ENCODE measurements at regions not wholly inside any gene's neighbourhood (a gene's known extent, or its start where the extent isn't known, plus 50 kb on each side); places are given as distances from the start of the nearest gene placed in this dataset.

DNA sequence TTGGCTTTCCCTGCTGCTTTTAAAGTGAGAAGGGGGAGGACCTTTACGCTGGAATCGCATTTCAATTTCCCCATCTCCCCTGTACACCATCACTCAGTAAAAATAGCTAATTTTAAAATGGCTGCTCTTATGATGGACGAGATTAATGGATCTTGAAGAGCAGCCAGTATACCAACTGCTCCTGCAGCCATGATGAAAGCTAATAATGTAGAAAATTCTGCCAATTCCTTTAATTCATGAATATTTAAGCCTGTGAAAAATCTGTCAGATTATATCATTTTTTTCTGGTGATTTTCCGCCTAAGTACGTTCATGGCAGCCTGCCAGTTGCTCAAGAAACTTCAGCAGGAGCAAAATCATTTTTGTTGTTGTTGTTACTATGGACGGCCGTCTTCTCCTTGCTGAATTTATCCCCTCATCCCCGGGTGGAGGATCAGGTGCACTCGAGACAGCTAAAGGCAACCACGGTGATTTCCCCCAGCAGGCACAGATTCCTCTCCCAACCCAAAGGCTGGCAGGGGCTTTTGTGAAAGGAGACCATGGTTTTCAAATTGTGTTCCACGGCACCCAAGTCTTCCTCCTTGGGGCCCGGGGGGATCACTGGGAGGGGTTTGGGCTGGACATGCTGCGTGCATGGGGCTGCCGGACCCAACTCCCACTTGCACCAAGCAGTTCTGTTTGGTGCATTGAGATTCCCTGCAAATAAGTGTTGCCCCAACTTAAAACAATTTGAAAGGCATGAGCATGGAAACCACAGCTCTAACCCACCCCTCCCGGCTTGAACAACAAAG lies 289.6 kb downstream of the UACA start:
- Histone ChIP-seq H3K27ac (peak overlapping the region in 2 of 5 donors; percentile 69 to 86), H3K27me3 (no peaks in the 10 kb centered on the region), H3K4me3 (no peak overlapping the region), H3K9me3 (replicated peaks in 1 of 3) (no peaks in the 10 kb centered on the region), H3K36me3 (replicated peaks in 1 of 2) (no peaks in the 10 kb centered on the region), H3K4me1 (replicated peaks in 1 of 2) (no peaks in the 10 kb centered on the region)
- WGBS, 4 donors: 46 to 63% (median 55%) methylated on average over 15 of the region's 15 CpGs
- no peak for DNase-seq
- intact Hi-C loops (cut with DNase I): no loop called here
- TF ChIP-seq, protein P1, sequence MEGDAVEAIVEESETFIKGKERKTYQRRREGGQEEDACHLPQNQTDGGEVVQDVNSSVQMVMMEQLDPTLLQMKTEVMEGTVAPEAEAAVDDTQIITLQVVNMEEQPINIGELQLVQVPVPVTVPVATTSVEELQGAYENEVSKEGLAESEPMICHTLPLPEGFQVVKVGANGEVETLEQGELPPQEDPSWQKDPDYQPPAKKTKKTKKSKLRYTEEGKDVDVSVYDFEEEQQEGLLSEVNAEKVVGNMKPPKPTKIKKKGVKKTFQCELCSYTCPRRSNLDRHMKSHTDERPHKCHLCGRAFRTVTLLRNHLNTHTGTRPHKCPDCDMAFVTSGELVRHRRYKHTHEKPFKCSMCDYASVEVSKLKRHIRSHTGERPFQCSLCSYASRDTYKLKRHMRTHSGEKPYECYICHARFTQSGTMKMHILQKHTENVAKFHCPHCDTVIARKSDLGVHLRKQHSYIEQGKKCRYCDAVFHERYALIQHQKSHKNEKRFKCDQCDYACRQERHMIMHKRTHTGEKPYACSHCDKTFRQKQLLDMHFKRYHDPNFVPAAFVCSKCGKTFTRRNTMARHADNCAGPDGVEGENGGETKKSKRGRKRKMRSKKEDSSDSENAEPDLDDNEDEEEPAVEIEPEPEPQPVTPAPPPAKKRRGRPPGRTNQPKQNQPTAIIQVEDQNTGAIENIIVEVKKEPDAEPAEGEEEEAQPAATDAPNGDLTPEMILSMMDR (IDR thresholded peaks at IDR 0.05): no peak
- TF ChIP-seq POLR2A (IDR thresholded peaks at IDR 0.05): no peak

GRCh38 chr15:70471517-70471916 lies 291.8 kb downstream of the UACA start:
- H3K36me3 ChIP-seq (replicated peaks in 1 of 2): no peaks in the 10 kb centered on the region
- no peak for TF ChIP-seq POLR2A (IDR thresholded peaks at IDR 0.05)
- TF ChIP-seq, protein P1 (IDR thresholded peaks at IDR 0.05): no peak
- WGBS, 4 donors: 0 to 53% (median 44%) methylated on average over 1 of the region's 1 CpG
- no peak overlapping the region for H3K27ac ChIP-seq
- H3K9me3 ChIP-seq (replicated peaks in 1 of 3): no peaks in the 10 kb centered on the region
- no peak overlapping the region for H3K4me3 ChIP-seq
- intact Hi-C loops (cut with DNase I): no loop called here
- no peak for DNase-seq
- no peaks in the 10 kb centered on the region for H3K4me1 ChIP-seq (replicated peaks in 1 of 2)
- no peaks in the 10 kb centered on the region for H3K27me3 ChIP-seq

DNA sequence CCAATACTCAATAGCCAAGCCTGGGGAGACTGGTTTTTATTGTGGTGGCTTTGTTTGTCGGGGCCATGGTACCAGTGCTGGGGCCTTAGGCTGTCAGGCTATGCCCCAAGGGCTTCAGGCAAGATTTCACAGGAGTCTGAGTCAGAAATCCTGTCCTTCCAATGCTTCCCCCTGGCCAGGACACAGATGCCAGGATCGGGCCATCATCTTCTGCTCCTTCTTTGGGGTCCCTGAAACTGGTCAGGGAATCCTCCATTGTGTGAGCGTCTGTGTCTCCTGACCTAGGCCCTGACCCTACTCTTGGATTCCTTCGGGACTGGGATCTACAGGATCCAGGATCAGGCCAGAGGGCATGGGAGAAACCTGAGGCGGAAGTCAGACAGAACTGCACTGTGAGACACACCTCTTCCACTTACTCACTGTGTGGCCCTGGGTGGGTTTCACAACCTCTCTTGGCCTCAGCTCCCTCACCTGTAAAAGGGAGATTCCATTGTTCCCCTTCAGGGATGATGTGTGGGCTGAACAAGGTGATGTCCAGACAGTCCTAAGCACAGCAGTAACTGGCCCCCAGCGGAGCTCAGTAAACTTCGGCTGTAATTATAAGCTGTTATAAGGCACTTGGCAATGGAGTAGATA lies 292.7 kb downstream of the UACA start:
- H3K27me3 ChIP-seq: no peaks in the 10 kb centered on the region
- no peaks in the 10 kb centered on the region for H3K36me3 ChIP-seq (replicated peaks in 1 of 2)
- no peaks in the 10 kb centered on the region for H3K9me3 ChIP-seq (replicated peaks in 1 of 3)
- no peak for TF ChIP-seq POLR2A (IDR thresholded peaks at IDR 0.05)
- TF ChIP-seq, protein P1 (IDR thresholded peaks at IDR 0.05): no peak
- no peak overlapping the region for H3K4me3 ChIP-seq
- no peak overlapping the region for H3K27ac ChIP-seq
- H3K4me1 ChIP-seq (replicated peaks in 1 of 2): no peaks in the 10 kb centered on the region
- DNase-seq: no peak
- intact Hi-C loops (cut with DNase I): no loop called here
- whole genome bisulfite sequencing, 4 donors: 84 to 92% (median 90%) methylated on average over 2 to 7 of the region's 7 CpGs

- Histone ChIP-seq H3K36me3 (replicated peaks in 1 of 2) (no peaks in the 10 kb centered on the region), H3K27me3 (no peaks in the 10 kb centered on the region), H3K4me1 (replicated peaks in 1 of 2) (no peaks in the 10 kb centered on the region), H3K27ac (no peak overlapping the region), H3K9me3 (replicated peaks in 1 of 3) (no peaks in the 10 kb centered on the region), H3K4me3 (no peak overlapping the region)
- TF ChIP-seq, protein P1 (IDR thresholded peaks at IDR 0.05): no peak
- TF ChIP-seq POLR2A (IDR thresholded peaks at IDR 0.05): no peak
- DNase-seq: no peak
- WGBS, 4 donors: 68 to 85% (median 73%) methylated on average over 9 to 16 of the region's 16 CpGs
- intact Hi-C loops (cut with DNase I): loop anchor here in 1 of 2 donors (5.0 kb wide), 1 partner anchor 743 kb away; no protein-coding TSS in a partner anchor
These were observed 293.5 kb downstream of the UACA start for GRCh38 chr15:70469651-70470555.
